ENCODE measurements at regions not wholly inside any gene's neighbourhood (a gene's known extent, or its start where the extent isn't known, plus 50 kb on each side); places are given as distances from the start of the nearest gene placed in this dataset.

GRCh38 chr5:117434254-117434653 is 859.6 kb upstream of the SEMA6A start:
- Mint-ChIP-seq H3K27ac (ENCODE audit: unreplicated experiment) (no peak overlapping the region), H3K4me3 (ENCODE audit: unreplicated experiment) (no peak overlapping the region), H3K36me3 (ENCODE audit: low read depth) (no peaks in the 10 kb centered on the region), H3K9me3 (ENCODE audit: low read depth) (no peaks in the 10 kb centered on the region), H3K27me3 (ENCODE audit: low read depth) (no peaks in the 10 kb centered on the region), H3K4me1 (ENCODE audit: low read depth) (peaks cover 3% of the 10 kb centered on the region)
- no peak for DNase-seq (ENCODE audit: low spot score)
- TF ChIP-seq, protein P1, sequence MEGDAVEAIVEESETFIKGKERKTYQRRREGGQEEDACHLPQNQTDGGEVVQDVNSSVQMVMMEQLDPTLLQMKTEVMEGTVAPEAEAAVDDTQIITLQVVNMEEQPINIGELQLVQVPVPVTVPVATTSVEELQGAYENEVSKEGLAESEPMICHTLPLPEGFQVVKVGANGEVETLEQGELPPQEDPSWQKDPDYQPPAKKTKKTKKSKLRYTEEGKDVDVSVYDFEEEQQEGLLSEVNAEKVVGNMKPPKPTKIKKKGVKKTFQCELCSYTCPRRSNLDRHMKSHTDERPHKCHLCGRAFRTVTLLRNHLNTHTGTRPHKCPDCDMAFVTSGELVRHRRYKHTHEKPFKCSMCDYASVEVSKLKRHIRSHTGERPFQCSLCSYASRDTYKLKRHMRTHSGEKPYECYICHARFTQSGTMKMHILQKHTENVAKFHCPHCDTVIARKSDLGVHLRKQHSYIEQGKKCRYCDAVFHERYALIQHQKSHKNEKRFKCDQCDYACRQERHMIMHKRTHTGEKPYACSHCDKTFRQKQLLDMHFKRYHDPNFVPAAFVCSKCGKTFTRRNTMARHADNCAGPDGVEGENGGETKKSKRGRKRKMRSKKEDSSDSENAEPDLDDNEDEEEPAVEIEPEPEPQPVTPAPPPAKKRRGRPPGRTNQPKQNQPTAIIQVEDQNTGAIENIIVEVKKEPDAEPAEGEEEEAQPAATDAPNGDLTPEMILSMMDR (IDR thresholded peaks at IDR 0.05): no peak

- no peaks in the 10 kb centered on the region for H3K9me3 Mint-ChIP-seq (ENCODE audit: low read depth)
- H3K27ac Mint-ChIP-seq (ENCODE audit: unreplicated experiment): no peak overlapping the region
- H3K4me1 Mint-ChIP-seq (ENCODE audit: low read depth): peaks cover 3% of the 10 kb centered on the region
- no peak overlapping the region for H3K4me3 Mint-ChIP-seq (ENCODE audit: unreplicated experiment)
- no peak for DNase-seq (ENCODE audit: low spot score)
- no peaks in the 10 kb centered on the region for H3K36me3 Mint-ChIP-seq (ENCODE audit: low read depth)
- no peaks in the 10 kb centered on the region for H3K27me3 Mint-ChIP-seq (ENCODE audit: low read depth)
- TF ChIP-seq, protein P1 (IDR thresholded peaks at IDR 0.05): no peak
Measured at GRCh38 chr5:117433818-117434217, 859.2 kb upstream of the SEMA6A start.

- H3K9me3 Mint-ChIP-seq (ENCODE audit: low read depth): no peaks in the 10 kb centered on the region
Measured at GRCh38 chr5:117431091-117431490, 856.5 kb upstream of the SEMA6A start.

DNA sequence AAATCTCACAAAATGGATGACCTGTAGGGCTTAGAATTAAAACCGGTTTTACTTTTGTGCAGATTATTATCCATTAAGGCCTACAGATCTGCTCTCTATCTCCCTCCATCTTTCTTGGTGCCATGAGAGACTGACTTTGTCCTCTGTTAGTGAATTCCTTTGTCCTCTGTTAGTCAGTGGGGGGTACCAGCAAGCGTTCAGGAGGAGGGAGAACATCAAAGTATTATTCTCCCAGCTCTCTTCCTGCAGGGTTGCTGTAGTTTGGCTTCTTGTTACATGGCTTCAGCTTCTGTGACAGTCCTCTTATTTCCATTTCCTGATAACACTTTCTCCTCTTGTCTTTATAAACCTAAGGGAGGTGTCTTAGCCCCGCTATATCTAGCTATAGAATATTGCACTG is 850.5 kb upstream of the SEMA6A start:
- DNase-seq (ENCODE audit: low spot score): no peak
- no peak overlapping the region for H3K27ac Mint-ChIP-seq (ENCODE audit: unreplicated experiment)
- H3K4me3 Mint-ChIP-seq (ENCODE audit: unreplicated experiment): no peak overlapping the region
- TF ChIP-seq, protein P1 (IDR thresholded peaks at IDR 0.05): no peak
- H3K4me1 Mint-ChIP-seq (ENCODE audit: low read depth): no peaks in the 10 kb centered on the region
- H3K9me3 Mint-ChIP-seq (ENCODE audit: low read depth): peaks cover 17% of the 10 kb centered on the region
- H3K27me3 Mint-ChIP-seq (ENCODE audit: low read depth): no peaks in the 10 kb centered on the region
- H3K36me3 Mint-ChIP-seq (ENCODE audit: low read depth): peaks cover 7% of the 10 kb centered on the region

More at GRCh38 chr5:117431091-117431490, 856.5 kb upstream of the SEMA6A start:
- no peaks in the 10 kb centered on the region for H3K27me3 Mint-ChIP-seq (ENCODE audit: low read depth)
- no peaks in the 10 kb centered on the region for H3K36me3 Mint-ChIP-seq (ENCODE audit: low read depth)
- no peak for DNase-seq (ENCODE audit: low spot score)
- TF ChIP-seq, protein P1 (IDR thresholded peaks at IDR 0.05): no peak
- H3K27ac Mint-ChIP-seq (ENCODE audit: unreplicated experiment): no peak overlapping the region
- peaks cover 3% of the 10 kb centered on the region for H3K4me1 Mint-ChIP-seq (ENCODE audit: low read depth)
- H3K4me3 Mint-ChIP-seq (ENCODE audit: unreplicated experiment): no peak overlapping the region

- no peak for DNase-seq (ENCODE audit: low spot score)
- H3K27ac Mint-ChIP-seq (ENCODE audit: unreplicated experiment): no peak overlapping the region
- TF ChIP-seq, protein P1 (IDR thresholded peaks at IDR 0.05): no peak
- H3K4me3 Mint-ChIP-seq (ENCODE audit: unreplicated experiment): no peak overlapping the region
- no peaks in the 10 kb centered on the region for H3K27me3 Mint-ChIP-seq (ENCODE audit: low read depth)
- no peaks in the 10 kb centered on the region for H3K4me1 Mint-ChIP-seq (ENCODE audit: low read depth)
- H3K9me3 Mint-ChIP-seq (ENCODE audit: low read depth): peaks cover 19% of the 10 kb centered on the region
- H3K36me3 Mint-ChIP-seq (ENCODE audit: low read depth): peaks cover 7% of the 10 kb centered on the region
Measured at GRCh38 chr5:117424559-117424958, 849.9 kb upstream of the SEMA6A start.
